ENCODE measurements at regions not wholly inside any gene's neighbourhood (a gene's known extent, or its start where the extent isn't known, plus 50 kb on each side); places are given as distances from the start of the nearest gene placed in this dataset.
A peak's percentile ranks its signal among the peaks of the same experiment; 100 is the strongest.

- H3K36me3 Mint-ChIP-seq, result no peaks in the 10 kb centered on the region
- no peaks in the 10 kb centered on the region for H3K27me3 Mint-ChIP-seq
- H3K9me3 Mint-ChIP-seq, result peaks cover 0 to 2% (median 0%) of the 10 kb centered on the region in 3 donors
- H3K4me3 Mint-ChIP-seq, result no peak overlapping the region
- no peak overlapping the region for H3K27ac Mint-ChIP-seq
- no peaks in the 10 kb centered on the region for H3K4me1 Mint-ChIP-seq
Measured at GRCh38 chr12:85714425-85714824, 121.8 kb downstream of the RASSF9 start.

- H3K4me3 Mint-ChIP-seq, result no peak overlapping the region
- no peaks in the 10 kb centered on the region for H3K4me1 Mint-ChIP-seq
- H3K27me3 Mint-ChIP-seq, result no peaks in the 10 kb centered on the region
- H3K27ac Mint-ChIP-seq, result no peak overlapping the region
- H3K9me3 Mint-ChIP-seq, result no peaks in the 10 kb centered on the region
- no peaks in the 10 kb centered on the region for H3K36me3 Mint-ChIP-seq
Measured at GRCh38 chr12:85720308-85721033, 115.7 kb downstream of the RASSF9 start.

DNA sequence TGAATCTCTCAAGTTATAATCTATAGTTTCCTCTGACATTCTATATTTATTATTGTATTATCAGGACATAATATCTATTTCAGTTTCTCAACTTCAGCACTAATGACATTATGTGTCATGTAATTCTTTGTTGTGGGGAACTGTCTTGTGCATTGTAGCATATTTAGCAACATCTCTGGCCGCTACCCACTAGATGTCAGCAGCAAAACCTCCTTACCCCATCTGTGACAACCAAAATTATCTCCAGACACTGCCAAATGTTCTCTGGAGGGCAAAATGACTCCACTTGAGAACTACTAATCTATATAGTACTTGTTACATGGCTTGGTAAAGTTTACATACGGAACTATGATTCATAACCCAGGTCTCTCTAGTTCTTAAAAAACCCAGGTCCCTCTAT, 110.2 kb downstream of the RASSF9 start:
- Mint-ChIP-seq H3K4me3 (no peak overlapping the region), H3K9me3 (peaks cover 0 to 8% (median 0%) of the 10 kb centered on the region in 3 donors), H3K27me3 (no peaks in the 10 kb centered on the region), H3K27ac (no peak overlapping the region), H3K4me1 (no peaks in the 10 kb centered on the region), H3K36me3 (no peaks in the 10 kb centered on the region)

DNA sequence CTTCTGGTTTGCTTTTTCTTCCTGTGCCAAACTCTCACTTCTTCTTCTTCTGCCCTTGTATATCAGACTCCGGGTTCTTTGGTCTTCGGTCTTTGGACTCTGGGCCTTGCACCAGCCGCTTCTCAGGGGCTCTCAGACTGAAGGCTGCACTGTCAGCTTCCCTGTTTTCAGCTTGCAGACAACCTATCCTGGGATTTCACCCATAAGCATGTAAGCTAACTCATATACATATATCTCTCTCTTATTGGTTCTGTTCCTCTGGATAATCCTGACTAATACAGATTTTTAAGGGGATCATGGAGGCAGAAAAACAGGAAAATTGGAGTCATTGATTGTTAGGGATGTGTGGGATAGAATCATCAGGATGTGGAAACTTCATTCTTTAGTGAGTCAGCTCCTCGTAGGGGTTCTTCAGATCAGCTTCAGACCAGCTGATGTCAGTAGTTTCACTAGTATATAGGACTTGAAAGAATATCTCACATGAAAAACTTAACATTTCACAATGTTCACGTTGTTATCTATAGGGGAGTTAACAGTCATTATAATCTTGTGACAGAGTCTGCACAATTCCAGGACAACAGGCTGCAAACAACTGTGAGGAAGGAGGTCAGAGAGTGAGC, 102.9 kb downstream of the RASSF9 start:
- no peak overlapping the region for H3K27ac Mint-ChIP-seq
- no peaks in the 10 kb centered on the region for H3K27me3 Mint-ChIP-seq
- H3K4me3 Mint-ChIP-seq, result no peak overlapping the region
- H3K36me3 Mint-ChIP-seq, result no peaks in the 10 kb centered on the region
- no peaks in the 10 kb centered on the region for H3K4me1 Mint-ChIP-seq
- peaks cover 0 to 8% (median 0%) of the 10 kb centered on the region in 3 donors for H3K9me3 Mint-ChIP-seq

DNA sequence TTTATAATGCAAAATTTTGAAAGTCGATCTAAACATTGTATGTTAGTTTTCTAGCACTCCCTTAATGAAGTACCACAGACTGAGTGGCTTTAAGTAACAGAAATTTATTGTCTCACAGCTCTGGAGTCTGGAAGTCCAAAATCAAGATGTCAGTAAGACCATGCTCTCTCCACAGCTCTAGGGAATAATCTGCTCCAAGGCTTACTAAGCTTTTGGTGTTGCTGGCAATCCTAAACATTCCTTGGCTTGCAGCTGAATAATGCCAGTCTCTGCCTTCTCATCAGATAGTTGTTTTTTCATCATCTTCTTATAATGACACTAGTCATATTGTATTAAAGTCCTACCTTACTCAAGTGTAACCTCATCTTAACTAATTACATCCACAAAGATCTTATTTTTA, 102.2 kb downstream of the RASSF9 start:
- Mint-ChIP-seq H3K36me3 (no peaks in the 10 kb centered on the region), H3K27ac (peak overlapping the region in 1 of 3 donors; percentile 2), H3K4me1 (no peaks in the 10 kb centered on the region), H3K9me3 (peaks cover 0 to 8% (median 0%) of the 10 kb centered on the region in 3 donors), H3K27me3 (no peaks in the 10 kb centered on the region), H3K4me3 (no peak overlapping the region)

DNA sequence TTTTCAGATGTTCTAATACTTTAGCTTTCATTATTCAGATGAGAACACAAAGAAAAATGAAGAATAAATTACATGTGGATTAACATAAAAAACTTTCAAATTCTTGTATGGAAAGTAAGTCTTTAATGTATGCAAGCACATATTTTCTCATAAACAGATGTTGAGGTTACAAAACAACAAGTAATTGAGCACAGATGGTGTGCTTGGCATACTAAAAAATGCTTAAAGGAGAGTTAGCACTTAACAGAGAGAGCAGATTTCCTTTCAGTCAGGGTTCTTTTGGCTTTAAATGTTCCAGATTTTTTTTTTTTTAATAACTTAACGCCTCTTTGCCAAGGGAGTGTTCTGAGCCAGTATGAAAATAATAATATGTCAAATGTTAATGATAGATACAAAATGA, 96.0 kb downstream of the RASSF9 start:
- no peak overlapping the region for H3K27ac Mint-ChIP-seq
- no peaks in the 10 kb centered on the region for H3K36me3 Mint-ChIP-seq
- H3K9me3 Mint-ChIP-seq, result no peaks in the 10 kb centered on the region
- H3K4me1 Mint-ChIP-seq, result no peaks in the 10 kb centered on the region
- no peaks in the 10 kb centered on the region for H3K27me3 Mint-ChIP-seq
- no peak overlapping the region for H3K4me3 Mint-ChIP-seq

GRCh38 chr12:85741046-85741445, 95.2 kb downstream of the RASSF9 start:
- Mint-ChIP-seq H3K9me3 (no peaks in the 10 kb centered on the region), H3K27me3 (no peaks in the 10 kb centered on the region), H3K4me3 (no peak overlapping the region), H3K27ac (no peak overlapping the region), H3K4me1 (no peaks in the 10 kb centered on the region), H3K36me3 (no peaks in the 10 kb centered on the region)

GRCh38 chr12:85747941-85748495, 88.2 kb downstream of the RASSF9 start:
- Mint-ChIP-seq H3K36me3 (no peaks in the 10 kb centered on the region), H3K27me3 (no peaks in the 10 kb centered on the region), H3K9me3 (no peaks in the 10 kb centered on the region), H3K27ac (peak overlapping the region in 1 of 3 donors; percentile 60), H3K4me1 (no peaks in the 10 kb centered on the region), H3K4me3 (no peak overlapping the region)
